NCI-H526 (cell line): ENCODE measurements at regions not wholly inside any gene's neighbourhood (a gene's known extent, or its start where the extent isn't known, plus 50 kb on each side); places are given as distances from the start of the nearest gene placed in this dataset.

Experiments
- DNase-seq, 2 experiments: peaks; one replicate each; lab custom pipeline; 2025; lab: John Stamatoyannopoulos, UW

DNA sequence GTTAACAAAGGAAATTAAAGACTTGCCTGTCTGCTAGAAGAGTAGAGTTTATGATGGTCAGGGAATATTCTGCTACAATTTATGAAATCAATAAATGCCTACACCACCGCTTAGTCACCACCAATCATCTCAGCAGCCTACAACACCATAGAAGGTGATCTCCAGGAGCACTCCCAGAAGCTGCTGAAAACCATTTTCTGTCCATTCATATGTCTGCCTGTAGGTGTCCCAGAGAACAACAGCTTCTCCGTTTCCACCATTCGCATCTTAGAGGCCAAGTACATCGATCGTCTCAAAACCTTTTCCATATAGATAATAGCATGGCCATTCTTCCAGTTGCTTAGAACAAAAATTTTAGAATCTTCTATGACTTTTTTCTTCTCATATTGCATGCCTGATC is 303.4 kb downstream of the KCNC2 start:
- peak in 1 of 2 experiments; percentile 18 for DNase-seq

DNA sequence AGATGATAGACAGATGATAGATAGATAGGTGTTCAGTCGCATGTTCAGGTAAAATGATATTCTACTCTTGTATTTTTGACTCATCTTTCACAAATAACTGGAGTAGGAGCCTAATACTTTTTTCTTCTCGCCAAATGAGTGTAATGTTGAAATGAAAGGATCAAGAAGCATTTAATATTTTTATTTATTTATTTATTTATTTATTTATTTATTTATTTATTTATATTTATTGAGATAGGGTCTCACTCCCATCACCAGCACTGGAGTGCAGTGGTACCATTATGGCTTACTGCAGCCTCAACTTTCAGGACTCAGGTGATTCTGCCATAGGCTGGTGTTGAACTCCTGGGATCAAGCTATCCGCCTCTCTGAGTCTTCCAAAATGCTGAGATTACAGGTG is 298.8 kb downstream of the KCNC2 start:
- no peak for DNase-seq

DNA sequence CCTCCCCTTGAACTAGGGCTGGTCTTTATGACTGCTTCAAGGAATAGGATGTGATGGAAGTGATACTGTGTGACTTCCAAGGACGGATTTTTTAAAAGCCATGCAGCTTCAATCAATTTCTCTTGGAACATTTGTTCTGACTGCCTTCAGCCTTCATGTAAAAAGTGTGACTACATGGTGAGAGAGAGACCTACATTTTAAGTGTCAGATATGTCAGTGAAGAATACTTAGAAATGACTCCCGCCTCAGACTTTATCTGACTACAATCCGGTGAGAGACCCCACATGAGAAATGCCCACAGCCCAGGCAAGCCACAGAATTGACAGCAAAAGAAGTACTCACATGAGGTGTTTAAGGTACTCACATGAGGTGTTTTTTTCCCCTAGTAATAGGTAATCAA is 295.3 kb downstream of the KCNC2 start:
- no peak for DNase-seq

DNA sequence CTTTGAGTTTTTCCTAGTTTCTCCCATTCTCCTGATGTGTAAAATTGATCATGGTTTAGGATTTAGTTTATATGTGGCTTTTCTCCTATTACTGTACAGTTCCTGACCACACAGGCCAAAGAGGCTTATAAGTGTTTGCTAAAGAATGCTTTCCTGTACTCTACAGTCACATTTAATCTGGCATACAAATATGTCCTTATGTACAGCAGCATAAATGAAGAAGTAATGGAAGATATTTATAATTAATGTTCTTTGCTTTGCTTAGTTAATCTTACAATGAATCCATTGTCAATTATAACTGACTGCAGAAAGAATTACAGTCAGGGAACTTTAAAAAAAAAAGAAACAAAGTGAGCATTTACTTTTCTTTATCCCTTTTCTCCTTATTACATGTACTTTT is 293.9 kb downstream of the KCNC2 start:
- DNase-seq, result no peak

DNA sequence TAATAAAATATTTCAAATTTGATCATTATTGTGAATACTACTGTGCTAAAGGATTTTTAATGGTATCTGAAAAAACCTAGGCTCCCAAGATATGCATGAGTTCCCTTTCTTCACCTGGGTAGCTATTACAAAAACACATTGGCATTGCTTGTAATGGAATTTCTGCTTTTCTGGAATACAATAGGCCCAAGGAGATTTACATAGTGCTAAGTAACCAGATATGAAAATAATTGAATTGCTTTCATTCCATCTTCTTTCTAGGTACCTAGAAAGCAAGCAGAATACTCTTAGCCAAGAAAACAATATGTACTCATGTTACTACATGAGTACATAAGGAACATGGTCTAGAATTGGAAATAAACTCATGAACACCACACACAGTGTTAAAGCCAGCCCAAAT is 291.9 kb downstream of the KCNC2 start:
- no peak for DNase-seq

DNA sequence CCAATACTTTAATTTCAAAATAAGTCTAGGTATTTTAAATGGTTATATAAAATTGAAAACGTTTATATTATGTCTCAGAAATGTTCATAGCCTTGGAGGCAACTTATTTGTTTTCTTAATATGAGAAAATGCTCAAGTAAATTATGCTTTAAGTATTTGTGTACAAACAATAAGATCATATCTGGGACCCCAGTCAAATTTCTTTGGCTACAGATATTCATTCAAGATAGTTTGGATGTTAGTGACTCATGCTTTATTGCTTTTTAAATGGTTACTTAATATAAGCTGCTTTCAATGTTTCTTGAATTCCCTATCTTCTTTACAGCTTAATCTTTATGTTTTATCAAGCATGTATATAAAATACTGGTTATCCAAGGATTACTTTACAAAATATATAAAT is 291.3 kb downstream of the KCNC2 start:
- DNase-seq, result no peak

DNA sequence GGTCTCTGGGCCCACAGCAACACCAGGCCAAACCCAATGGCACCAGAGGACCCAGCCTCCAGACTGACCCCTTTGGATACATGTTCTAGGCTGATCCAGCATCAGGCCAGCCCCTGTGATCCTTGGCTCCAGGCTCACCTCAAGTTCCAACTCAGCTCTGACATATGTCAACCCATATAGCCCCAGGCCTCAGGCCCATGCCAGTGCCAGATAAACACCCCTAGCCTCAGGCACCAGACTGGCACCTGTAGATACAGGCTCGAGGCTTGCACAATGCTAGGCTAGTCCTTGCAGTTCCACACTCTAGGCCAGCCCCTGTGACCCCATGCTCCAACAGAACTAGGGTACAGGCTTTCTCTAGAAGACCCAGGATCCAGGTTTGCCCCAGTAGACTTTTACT is 287.5 kb downstream of the KCNC2 start:
- no peak for DNase-seq

DNA sequence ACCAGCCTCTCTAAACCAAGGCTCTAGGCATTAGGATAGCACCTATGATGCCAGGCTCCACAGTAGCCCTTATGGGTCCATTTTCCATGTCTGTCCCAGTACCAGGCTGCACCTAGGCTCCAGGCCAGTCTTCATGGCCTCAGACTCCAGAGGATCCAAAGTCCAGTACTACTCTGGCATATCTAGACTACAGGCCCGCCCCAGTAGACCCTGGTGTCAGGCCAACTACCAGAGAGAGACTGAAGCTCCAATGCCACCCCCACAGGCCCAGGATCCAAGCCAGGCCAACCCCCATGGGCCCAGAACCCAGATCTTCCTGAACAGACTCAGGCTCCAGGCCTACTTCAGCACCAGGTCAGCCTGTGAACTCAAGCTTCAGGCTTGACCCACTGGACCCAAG is 287.0 kb downstream of the KCNC2 start:
- no peak for DNase-seq

DNA sequence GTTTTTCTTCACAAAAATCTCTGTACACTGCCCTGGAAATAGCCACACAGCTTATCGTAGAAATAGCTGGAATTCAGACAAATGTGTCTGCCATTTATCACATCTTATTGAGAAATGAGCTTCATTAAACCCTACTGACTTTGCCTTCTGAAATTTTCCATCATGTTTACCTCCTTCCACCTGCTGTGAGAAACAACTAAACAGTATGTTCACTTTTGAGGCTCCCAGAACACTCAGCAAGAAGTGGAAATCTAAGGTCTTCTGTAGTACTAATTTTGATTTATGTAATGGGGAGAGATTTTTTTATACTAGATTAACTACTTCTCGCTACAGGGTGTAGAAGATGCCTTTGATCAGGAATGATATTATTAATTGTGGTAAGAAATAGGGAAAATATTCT is 268.0 kb downstream of the KCNC2 start:
- no peak for DNase-seq

DNA sequence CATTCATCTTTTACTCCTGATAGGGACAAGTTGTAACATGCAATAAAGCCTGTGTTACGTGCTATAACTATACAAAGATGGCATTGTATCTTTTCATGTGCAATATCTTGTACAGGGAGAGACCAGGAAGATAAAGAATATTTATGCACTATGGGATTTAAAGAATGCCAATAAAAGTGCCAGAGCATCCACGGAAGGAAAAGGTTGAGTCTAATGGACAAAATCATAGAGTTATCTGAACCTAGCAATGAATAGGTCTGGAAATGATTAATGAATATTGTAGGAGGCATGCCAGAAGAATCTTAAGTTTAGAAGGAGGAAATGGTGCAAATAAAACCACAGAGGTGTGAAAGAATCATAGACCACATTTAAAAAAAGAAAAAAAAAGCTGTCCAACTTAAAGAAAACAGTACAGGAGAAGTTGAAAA is 263.9 kb downstream of the KCNC2 start:
- no peak for DNase-seq

DNA sequence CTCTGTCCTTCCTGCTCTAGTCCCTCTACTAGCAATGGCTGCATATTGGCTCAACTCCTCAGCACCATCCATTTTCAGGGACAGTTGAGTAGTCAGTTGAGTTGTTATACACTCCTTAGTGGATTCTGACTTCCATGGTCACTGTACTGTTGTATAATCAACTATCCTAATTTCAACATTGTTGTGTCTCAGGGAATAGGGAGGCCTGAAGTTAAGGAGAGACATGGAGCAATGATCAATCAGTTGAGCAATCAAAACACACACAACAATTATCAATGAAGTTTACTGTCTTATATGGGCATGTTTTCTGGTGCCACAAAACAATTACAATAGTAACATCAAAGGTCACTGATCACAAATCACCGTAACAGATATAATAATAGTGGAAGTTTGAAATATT is 255.9 kb downstream of the KCNC2 start:
- no peak for DNase-seq

DNA sequence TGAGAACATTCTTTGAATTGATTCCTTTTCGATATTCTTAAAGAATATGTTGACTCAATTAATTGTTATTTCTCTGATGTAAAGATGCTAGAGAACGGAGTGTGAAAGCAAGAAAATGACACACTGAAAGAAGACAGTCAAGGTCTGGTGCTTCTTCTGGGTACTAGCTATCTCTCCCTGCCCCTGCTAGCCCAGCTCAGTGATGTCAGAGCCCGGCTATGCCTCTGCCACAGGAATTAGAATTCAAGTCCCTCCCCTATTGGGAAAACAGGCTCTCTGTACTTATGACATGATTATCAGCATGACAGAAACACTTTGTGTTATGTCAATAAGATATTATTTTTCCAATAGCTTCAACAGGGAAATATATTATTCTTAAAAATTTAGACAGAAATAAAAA is 252.4 kb downstream of the KCNC2 start:
- DNase-seq, result no peak

DNA sequence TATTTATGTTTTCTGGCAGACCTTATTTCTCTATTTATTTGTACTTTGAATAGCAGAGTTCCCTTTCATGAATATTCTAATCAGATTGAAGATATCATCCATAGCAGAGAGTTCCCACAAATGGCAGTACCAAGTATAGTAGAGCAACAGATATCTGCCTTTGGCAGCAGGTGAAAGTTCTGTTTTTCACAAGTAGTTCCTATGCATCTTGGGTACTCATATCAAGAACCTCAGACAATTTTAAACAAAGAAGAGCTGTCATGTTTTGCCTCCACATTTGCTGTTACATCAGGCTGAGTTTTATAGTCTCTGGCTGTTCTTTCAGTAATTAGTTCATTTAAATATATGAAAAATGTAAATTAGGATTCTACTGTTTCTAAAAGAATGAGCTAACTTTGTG is 252.0 kb downstream of the KCNC2 start:
- DNase-seq, result no peak

DNA sequence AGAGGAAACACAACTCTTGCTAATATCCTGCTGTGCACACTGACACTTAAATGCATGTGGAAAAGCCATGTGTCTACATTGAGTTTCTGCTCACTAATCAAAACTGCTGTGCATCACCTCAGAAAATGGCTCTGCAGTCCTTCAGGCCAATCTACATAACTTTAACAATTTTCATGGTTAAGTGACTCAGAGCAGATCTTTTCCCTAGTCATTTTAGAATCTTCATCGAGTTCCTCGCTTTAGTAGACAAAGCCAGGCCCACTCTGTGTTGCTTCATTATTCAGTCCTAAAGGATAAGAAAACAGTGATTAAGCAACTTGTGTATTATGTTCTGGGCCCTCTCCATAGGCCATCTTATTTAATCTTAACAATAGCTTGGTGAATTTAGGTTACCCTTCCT is 250.0 kb downstream of the KCNC2 start:
- DNase-seq, result no peak

DNA sequence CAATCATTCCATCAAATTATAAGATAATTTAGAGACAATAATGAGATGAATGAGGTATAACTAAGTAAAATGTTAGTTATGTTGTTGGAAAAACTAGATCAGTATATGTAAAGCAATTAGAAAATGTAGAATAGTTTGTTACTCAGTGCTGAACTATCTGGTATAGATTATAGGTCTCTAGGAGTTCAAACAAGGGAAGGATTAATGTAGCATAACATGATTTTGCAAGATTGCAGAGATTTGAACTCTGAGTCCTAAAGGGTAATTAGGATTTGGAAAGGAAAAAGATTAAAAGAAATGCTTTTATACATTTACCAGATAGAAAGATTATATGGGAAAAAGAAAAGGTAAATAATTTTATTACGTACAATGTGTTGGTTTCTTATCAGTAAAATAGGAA is 246.3 kb downstream of the KCNC2 start:
- DNase-seq, result no peak

DNA sequence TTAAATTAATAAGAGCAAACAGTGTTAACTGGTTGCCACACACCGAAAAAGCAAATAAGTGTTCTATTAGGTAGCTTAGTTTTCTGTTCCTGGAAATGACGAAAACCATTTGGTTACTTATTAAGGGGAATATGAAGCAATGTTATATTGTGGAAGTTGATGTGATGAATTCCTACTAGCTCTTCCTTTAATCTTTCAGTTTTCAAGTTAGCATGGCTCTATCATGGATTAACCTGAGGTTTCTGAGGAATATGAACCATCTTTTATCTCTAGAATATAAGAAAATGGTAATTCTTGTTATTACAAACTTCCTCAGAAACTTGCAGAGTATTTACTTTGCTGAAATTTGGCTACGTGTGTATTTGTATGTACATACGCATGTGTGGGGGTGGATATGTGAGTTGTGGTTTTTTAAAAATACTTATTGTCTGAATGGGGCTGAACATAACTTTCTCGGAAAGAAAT is 245.7 kb downstream of the KCNC2 start:
- no peak for DNase-seq

DNA sequence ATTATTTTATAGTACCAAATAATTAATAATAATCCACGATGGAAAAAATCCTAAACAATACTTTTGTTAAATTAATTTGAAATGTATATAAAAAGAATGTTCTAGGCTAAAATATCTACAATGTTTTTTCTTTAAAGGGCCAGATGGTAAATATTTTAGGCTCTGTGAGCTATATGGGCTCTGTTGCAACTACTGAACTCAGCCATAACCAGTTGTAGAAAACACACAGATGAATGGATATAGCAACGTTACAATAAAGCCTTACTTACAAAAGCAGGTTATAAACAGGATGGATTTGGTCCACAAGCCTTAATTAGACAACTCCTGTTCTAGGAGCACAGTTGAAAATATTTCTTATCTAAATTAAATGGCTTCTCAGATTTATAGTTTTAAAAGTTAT is 245.2 kb downstream of the KCNC2 start:
- no peak for DNase-seq

DNA sequence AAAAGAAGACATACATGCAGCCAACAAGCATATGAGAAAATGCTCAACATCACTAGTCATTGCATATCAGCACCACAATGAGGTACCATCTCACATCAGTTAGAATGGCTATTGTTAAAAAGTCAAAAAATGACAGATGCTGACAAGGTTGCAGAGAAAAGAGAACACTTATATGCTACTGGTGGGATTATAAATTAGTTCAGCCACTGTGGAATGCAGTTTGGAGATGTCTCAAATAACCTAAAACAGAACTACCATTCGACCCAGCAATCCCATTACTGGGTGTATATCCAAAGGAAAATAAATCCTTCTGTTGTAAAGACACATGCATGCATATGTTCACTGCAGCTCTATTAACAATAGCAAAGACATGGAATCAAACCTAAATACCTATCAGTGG is 238.4 kb downstream of the KCNC2 start:
- no peak for DNase-seq

DNA sequence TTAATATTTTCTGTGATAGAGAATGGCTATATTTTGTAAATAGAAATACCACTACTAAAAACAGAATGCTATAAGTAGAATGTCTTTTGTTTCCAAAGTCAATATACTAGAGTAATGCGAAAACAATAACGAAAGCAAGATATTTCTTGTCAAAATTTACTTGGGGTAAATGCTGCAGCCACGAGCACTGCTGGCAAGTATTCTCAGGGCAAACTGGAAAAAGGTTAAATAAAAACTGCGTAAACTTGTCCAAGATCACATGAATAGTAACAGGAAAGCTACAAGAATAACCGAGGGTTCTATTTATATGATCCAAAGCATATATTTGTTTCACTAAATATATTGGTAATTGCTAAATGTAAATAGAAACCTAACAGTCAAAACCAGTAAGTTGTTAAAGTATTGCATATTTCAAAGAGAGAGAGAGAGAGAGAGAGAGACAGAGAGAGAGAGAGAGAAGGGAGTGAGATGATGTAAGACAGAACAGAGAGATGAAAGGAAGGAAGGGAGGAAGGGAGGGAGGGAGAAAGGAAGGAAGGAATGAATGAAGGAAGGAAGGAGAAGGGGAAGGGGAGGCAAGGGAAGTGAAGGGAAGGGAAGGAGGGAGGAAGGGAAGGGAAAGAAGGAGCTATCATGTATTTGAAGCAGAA is 231.7 kb downstream of the KCNC2 start:
- DNase-seq, result no peak

DNA sequence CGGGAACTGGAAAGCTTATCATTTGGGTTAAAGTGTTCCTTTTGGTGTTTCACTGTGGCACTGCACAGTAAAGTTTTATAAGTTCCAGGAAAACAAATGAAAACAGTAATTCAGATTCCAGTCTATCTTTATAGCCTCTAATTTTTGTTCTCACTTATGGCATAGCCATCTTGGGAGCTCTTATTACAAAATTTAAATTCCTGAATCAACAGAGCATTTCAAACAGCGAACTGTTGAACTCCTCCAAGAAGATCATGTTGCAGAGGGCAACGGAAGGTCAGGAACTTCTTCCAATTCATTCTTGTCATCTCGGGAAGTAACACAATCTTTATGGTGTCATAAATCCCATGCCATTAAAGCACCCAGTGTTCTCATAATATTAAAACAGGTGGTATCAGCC is 229.1 kb downstream of the KCNC2 start:
- no peak for DNase-seq

DNA sequence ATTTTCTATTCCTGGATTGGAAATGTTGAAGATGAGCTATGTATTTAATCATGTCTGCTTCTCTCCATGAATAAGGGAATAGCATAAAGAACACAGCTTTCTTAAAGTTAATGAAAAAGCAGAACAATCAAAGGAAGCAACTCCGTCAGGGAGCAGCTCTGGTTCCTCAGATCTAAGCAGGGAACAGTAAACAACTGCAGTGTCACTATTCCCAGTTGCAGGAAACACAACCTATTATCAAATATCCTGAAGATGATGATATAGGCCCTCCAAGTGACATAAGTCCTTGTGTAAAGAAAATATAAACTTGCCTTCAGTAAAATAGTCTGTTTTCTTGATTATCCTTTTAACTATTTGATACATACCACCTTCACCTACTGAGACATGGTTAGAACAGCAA is 228.1 kb downstream of the KCNC2 start:
- DNase-seq, result no peak

DNA sequence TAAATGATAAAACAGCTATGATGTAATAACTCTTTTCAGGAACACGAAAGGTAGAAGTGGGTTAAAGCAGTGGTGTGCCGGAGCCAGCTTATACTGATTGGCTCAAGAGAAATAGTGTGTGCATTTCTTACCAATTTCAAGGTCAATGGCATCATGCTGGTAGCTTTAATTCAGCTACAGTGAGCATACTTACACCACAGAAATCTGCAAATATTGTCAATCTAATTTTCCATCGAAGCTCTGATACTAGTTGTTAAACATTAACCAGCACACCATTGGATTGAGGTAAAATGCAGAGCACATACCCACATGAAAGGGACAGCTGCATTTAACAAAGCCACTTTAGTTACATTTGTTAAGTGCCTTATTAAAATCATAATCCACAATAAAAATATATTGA is 225.7 kb downstream of the KCNC2 start:
- DNase-seq, result no peak

DNA sequence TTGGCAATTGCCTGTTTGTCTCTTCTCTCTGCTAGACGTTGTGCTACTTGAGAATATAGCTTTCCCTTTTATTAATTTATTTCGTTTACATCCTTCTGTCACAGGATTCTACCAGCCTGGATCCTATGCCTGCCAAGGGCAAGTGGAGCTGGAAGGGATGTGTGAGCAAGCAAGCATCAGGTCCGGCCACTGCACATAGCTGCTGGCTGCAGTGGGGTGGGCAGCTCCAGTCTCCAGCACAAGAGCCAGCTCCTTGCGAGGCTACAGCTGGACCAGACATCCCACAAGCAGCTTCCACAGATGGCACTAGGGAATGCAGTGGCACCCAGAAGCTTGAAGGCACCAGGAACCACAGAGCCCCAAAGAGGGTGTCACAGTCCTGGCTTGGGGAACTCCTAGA is 225.0 kb downstream of the KCNC2 start:
- no peak for DNase-seq

DNA sequence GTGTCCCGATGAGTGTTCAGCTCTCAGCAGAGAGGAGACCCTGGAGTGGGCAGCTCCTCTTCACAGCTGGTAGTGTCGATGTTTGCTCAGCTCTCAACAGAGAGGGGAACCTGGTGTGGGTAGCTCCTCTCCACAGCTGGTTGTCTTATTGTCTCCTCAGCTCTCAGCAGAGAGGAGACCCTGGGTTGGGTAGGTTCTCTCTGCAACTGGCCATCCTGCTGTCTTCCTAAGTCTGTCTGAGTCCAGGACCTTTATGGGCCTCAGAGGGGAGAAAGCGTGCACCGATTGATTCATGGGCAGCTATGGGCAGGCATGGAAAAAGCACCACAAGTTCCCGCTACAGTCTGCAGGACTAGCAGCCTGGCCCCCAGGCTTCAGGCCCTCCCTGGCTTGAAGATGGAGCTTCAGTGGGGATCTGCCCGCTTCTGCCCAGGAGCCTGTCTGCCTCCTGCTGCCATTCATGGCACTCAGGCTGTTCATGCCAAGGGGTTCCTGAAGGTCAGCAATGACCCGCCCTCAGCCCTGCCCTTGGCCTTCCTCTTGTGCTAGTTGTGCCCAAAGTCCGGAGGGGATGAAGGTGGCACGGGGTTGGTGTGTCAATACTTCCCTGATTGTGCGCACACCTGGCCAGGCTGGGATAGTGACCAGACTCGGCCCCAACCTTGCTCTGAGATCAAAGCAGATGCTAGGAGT is 224.2 kb downstream of the KCNC2 start:
- no peak for DNase-seq
